H9 (cell line): ENCODE measurements at regions not wholly inside any gene's neighbourhood (a gene's known extent, or its start where the extent isn't known, plus 50 kb on each side); places are given as distances from the start of the nearest gene placed in this dataset.

ENCODE experiments used
- DNase-seq: peaks from one replicate; pipeline ENCODE4 v3.0.0-alpha.2; 2017
- H2AFZ ChIP-seq: one replicate; pipeline ENCODE4 v1.6.1; 2013; ENCODE audit warnings: mild to moderate bottlenecking, low read length, control low read depth, moderate library complexity
- H2AK5ac ChIP-seq: 2 replicates; pipeline ENCODE4 v1.6.1; 2013; ENCODE audit warnings: low read length, control low read depth, mixed read lengths; ENCODE audit not compliant: insufficient read length
- H2BK120ac ChIP-seq: one replicate; pipeline ENCODE4 v1.6.1; 2013; ENCODE audit warnings: low read depth, mild to moderate bottlenecking, low read length, control low read depth, inconsistent platforms; ENCODE audit not compliant: poor library complexity, severe bottlenecking
- H2BK12ac ChIP-seq: 2 replicates; pipeline ENCODE4 v1.6.1; 2013; ENCODE audit warnings: low read length, control low read depth, mixed read lengths, low read depth; ENCODE audit not compliant: insufficient read length
- H2BK15ac ChIP-seq: 2 replicates; pipeline ENCODE4 v1.6.1; 2013; ENCODE audit warnings: low read depth, low read length, control low read depth
- H2BK20ac ChIP-seq: one replicate; pipeline ENCODE4 v1.6.1; 2013; ENCODE audit warnings: low read depth, mild to moderate bottlenecking, low read length, control low read depth, inconsistent platforms; ENCODE audit not compliant: poor library complexity, severe bottlenecking
- H2BK5ac ChIP-seq: 2 replicates; pipeline ENCODE4 v1.6.1; 2013; ENCODE audit warnings: low read length, control low read depth, mixed read lengths; ENCODE audit not compliant: insufficient read length
- H3K14ac ChIP-seq: 2 replicates; pipeline ENCODE4 v1.6.1; 2013; ENCODE audit warnings: low read length, control low read depth; ENCODE audit not compliant: insufficient read depth
- H3K18ac ChIP-seq: 2 replicates; pipeline ENCODE4 v1.6.1; 2013; ENCODE audit warnings: low read depth, mild to moderate bottlenecking, mixed read lengths, low read length, control low read depth; ENCODE audit not compliant: insufficient read length
- H3K23ac ChIP-seq: 2 replicates; pipeline ENCODE4 v1.6.1; 2013; ENCODE audit warnings: low read length, control low read depth, mixed read lengths, low read depth; ENCODE audit not compliant: insufficient read length
- H3K23me2 ChIP-seq: 2 replicates; pipeline ENCODE4 v1.6.1; 2013; ENCODE audit warnings: low read depth, mild to moderate bottlenecking, mixed read lengths, low read length, control low read depth; ENCODE audit not compliant: insufficient read length, poor library complexity, severe bottlenecking
- H3K27ac ChIP-seq: 2 replicates; pipeline ENCODE4 v1.5.1; 2013; ENCODE audit warnings: low read length, control low read depth, mixed read lengths, low read depth; ENCODE audit not compliant: insufficient read length
- H3K27me3 ChIP-seq: 2 replicates; pipeline ENCODE4 v1.6.1; 2013; ENCODE audit warnings: low read length, control low read depth, inconsistent platforms; ENCODE audit not compliant: insufficient read depth
- H3K4ac ChIP-seq: 2 replicates; pipeline ENCODE4 v1.6.1; 2013; ENCODE audit warnings: low read depth, mild to moderate bottlenecking, control low read depth, inconsistent platforms, low read length, moderate library complexity
- H3K4me1 ChIP-seq: 2 replicates; pipeline ENCODE4 v1.6.1; 2013; ENCODE audit warnings: low read length, control low read depth, inconsistent platforms; ENCODE audit not compliant: insufficient read depth
- H3K4me2 ChIP-seq: 2 replicates; pipeline ENCODE4 v1.6.1; 2013; ENCODE audit warnings: low read length, control low read depth, mixed read lengths; ENCODE audit not compliant: insufficient read length, insufficient read depth
- H3K56ac ChIP-seq: 2 replicates; pipeline ENCODE4 v1.6.1; 2013; ENCODE audit warnings: low read depth, mild to moderate bottlenecking, mixed read lengths, low read length, control low read depth; ENCODE audit not compliant: insufficient read length
- H3K79me1 ChIP-seq: 2 replicates; pipeline ENCODE4 v1.6.1; 2013; ENCODE audit warnings: low read depth, mild to moderate bottlenecking, moderate library complexity, low read length, control low read depth, inconsistent platforms; ENCODE audit not compliant: insufficient read depth, poor library complexity, severe bottlenecking
- H3K79me2 ChIP-seq: 2 replicates; pipeline ENCODE4 v1.6.1; 2013; ENCODE audit warnings: low read length, control low read depth, inconsistent platforms; ENCODE audit not compliant: insufficient read depth
- H3K9ac ChIP-seq: 2 replicates; pipeline ENCODE4 v1.6.1; 2013; ENCODE audit warnings: low read length, control low read depth, mixed read lengths; ENCODE audit not compliant: insufficient read length; ENCODE audit errors: extremely low read depth
- H3K9me3 ChIP-seq: one replicate; pipeline ENCODE4 v1.6.1; 2013; ENCODE audit warnings: low read depth, low read length, inconsistent platforms; ENCODE audit not compliant: control insufficient read depth
- H3T11ph ChIP-seq: one replicate; pipeline ENCODE4 v1.6.1; 2013; ENCODE audit warnings: mild to moderate bottlenecking, low read length, control low read depth, inconsistent platforms
- H4K20me1 ChIP-seq: one replicate; pipeline ENCODE4 v1.6.1; 2013; ENCODE audit not compliant: control insufficient read depth, insufficient read length, insufficient read depth
- H4K5ac ChIP-seq: 2 replicates; pipeline ENCODE4 v1.6.1; 2013; ENCODE audit warnings: low read depth, mild to moderate bottlenecking, mixed read lengths, low read length, control low read depth; ENCODE audit not compliant: insufficient read length
- H4K8ac ChIP-seq: replicated peaks from 2 replicates; pipeline ENCODE4 v1.6.1; 2013; ENCODE audit warnings: low read length, control low read depth, mixed read lengths, low read depth; ENCODE audit not compliant: insufficient read length
- H4K91ac ChIP-seq: 2 replicates; pipeline ENCODE4 v1.6.1; 2013; ENCODE audit warnings: low read depth, mild to moderate bottlenecking, moderate library complexity, mixed read lengths, low read length, control low read depth; ENCODE audit not compliant: insufficient read length
- H3K27ac Mint-ChIP-seq, 3 experiments: 2 replicates in 2 of 3; 3 replicates in 1 of 3; pipeline ENCODE4 v1.8.0; 2020 to 2021; ENCODE audit warnings: mixed read lengths in 3 of 3, mild to moderate bottlenecking in 1 of 3, moderate library complexity in 1 of 3
- H3K27me3 Mint-ChIP-seq: 2 replicates; pipeline ENCODE4 v1.8.0; 2021; ENCODE audit warnings: low read depth, mild to moderate bottlenecking, moderate library complexity, mixed read lengths
- H3K36me3 Mint-ChIP-seq, 3 experiments: 2 replicates in 2 of 3; 3 replicates in 1 of 3; pipeline ENCODE4 v1.8.0; 2020 to 2021; ENCODE audit warnings: low read depth in 3 of 3, mixed read lengths in 3 of 3; ENCODE audit not compliant: insufficient read depth in 1 of 3
- H3K4me1 Mint-ChIP-seq, 2 experiments: 2 replicates each; pipeline ENCODE4 v1.8.0; 2020; ENCODE audit warnings: mixed read lengths in 2 of 2
- H3K4me3 Mint-ChIP-seq, 2 experiments: 2 replicates in 1 of 2; 3 replicates in 1 of 2; pipeline ENCODE4 v1.8.0; 2020 to 2021; ENCODE audit warnings: mild to moderate bottlenecking in 2 of 2, mixed read lengths in 2 of 2, moderate library complexity in 1 of 2
- H3K9me3 Mint-ChIP-seq, 2 experiments: 2 replicates in 1 of 2; 3 replicates in 1 of 2; pipeline ENCODE4 v1.8.0; 2020; ENCODE audit warnings: mild to moderate bottlenecking in 2 of 2, mixed read lengths in 2 of 2, moderate library complexity in 1 of 2
- CTCF ChIP-seq: fragments of 200-600 bp; sonication (generic); conservative IDR thresholded peaks from 3 replicates; pipeline ENCODE4 v1.8.0; 2021; ENCODE audit warnings: antibody characterized with exemption, mild to moderate bottlenecking
- WGBS: extraction: QIAGEN DNeasy Blood & Tissue Kit; methylation state at CpG from one replicate; pipeline ENCODE4 v1.1.7; 2013; ENCODE audit warnings: missing lambda C conversion rate, low lambda C conversion rate, mixed read lengths; ENCODE audit not compliant: insufficient read length; ENCODE audit errors: extremely low coverage; 5-methylcytosine and 5-hydroxymethylcytosine counted together

GRCh38 chr12:84362552-84362897 lies 550.1 kb downstream of the SLC6A15 start:
- no peaks in the 10 kb centered on the region; a peak in 1 of 7 replicates for H3K36me3 Mint-ChIP-seq
- Histone ChIP-seq H3K23ac (no peak overlapping the region), H3K27ac (no peak overlapping the region), H3T11ph (no peak overlapping the region), H3K4me2 (no peak overlapping the region), H4K20me1 (no peaks in the 10 kb centered on the region), H2BK5ac (no peak overlapping the region), H3K4ac (no peak overlapping the region), H2AK5ac (no peak overlapping the region), H2BK20ac (no peak overlapping the region), H3K79me1 (no peaks in the 10 kb centered on the region), H4K5ac (no peak overlapping the region), H3K23me2 (no peaks in the 10 kb centered on the region), H3K18ac (no peak overlapping the region), H4K8ac (no peak overlapping the region), H2BK120ac (no peak overlapping the region), H3K9ac (no peak overlapping the region), H3K9me3 (no peaks in the 10 kb centered on the region), H3K14ac (no peak overlapping the region), H3K4me1 (no peaks in the 10 kb centered on the region), H3K79me2 (no peaks in the 10 kb centered on the region), H3K27me3 (no peaks in the 10 kb centered on the region), H2BK15ac (no peak overlapping the region), H2BK12ac (no peak overlapping the region), H2AFZ (no peak overlapping the region), H4K91ac (no peak overlapping the region), H3K56ac (no peak overlapping the region)
- WGBS: no CpG with 5 or more reads among the region's 7 CpGs
- no peak for DNase-seq
- no peaks in the 10 kb centered on the region for H3K27me3 Mint-ChIP-seq
- H3K4me3 Mint-ChIP-seq: no peak overlapping the region
- no peak for TF ChIP-seq CTCF
- H3K27ac Mint-ChIP-seq: no peak overlapping the region
- no peaks in the 10 kb centered on the region; a peak in 1 of 5 replicates for H3K9me3 Mint-ChIP-seq
- 0 out of 4 replicates have a peak, but pooled peaks cover 0 to 2% of the 10 kb centered on the region in 2 experiments for H3K4me1 Mint-ChIP-seq
